ENCODE measurements at regions not wholly inside any gene's neighbourhood (a gene's known extent, or its start where the extent isn't known, plus 50 kb on each side); places are given as distances from the start of the nearest gene placed in this dataset.

GRCh38 chr6:26197636-26197932 is 110.4 kb downstream of the HFE start:
- Histone ChIP-seq H2BK120ac (ENCODE audit: low read depth, low read length, poor library complexity, severe bottlenecking) (no peak overlapping the region), H3K4me1 (ENCODE audit: insufficient read depth, low read length) (no peaks in the 10 kb centered on the region), H4K8ac (replicated peaks; ENCODE audit: insufficient read length, low read depth, low read length) (no peak overlapping the region), H2AK5ac (ENCODE audit: insufficient read length, low read length) (no peak overlapping the region), H3K4me2 (ENCODE audit: insufficient read depth, insufficient read length, low read length) (peak overlapping the region; percentile 64), H3K9me3 (ENCODE audit: control insufficient read depth, low read depth, low read length) (no peaks in the 10 kb centered on the region), H3K23ac (ENCODE audit: insufficient read length, low read depth, low read length) (no peak overlapping the region), H3T11ph (ENCODE audit: low read length) (no peak overlapping the region), H2BK12ac (ENCODE audit: insufficient read length, low read depth, low read length) (no peak overlapping the region), H3K79me2 (ENCODE audit: insufficient read depth, low read length) (no peaks in the 10 kb centered on the region), H2BK15ac (ENCODE audit: low read depth, low read length) (no peak overlapping the region), H3K27me3 (ENCODE audit: insufficient read depth, low read length) (no peaks in the 10 kb centered on the region), H2AFZ (ENCODE audit: low read length) (no peak overlapping the region), H3K56ac (ENCODE audit: insufficient read length, low read depth, low read length) (no peak overlapping the region), H3K79me1 (ENCODE audit: insufficient read depth, low read depth, low read length, poor library complexity, severe bottlenecking) (no peaks in the 10 kb centered on the region), H2BK5ac (ENCODE audit: insufficient read length, low read length) (no peak overlapping the region), H4K91ac (ENCODE audit: insufficient read length, low read depth, low read length) (no peak overlapping the region), H3K18ac (ENCODE audit: insufficient read length, low read depth, low read length) (no peak overlapping the region), H3K9ac (ENCODE audit: extremely low read depth, insufficient read length, low read length) (peak overlapping the region; percentile 99), H2BK20ac (ENCODE audit: low read depth, low read length, poor library complexity, severe bottlenecking) (no peak overlapping the region), H3K4ac (ENCODE audit: low read depth, low read length) (no peak overlapping the region), H4K20me1 (ENCODE audit: control insufficient read depth, insufficient read depth, insufficient read length) (no peaks in the 10 kb centered on the region), H3K27ac (ENCODE audit: insufficient read length, low read depth, low read length) (peak overlapping the region; percentile 90), H4K5ac (ENCODE audit: insufficient read length, low read depth, low read length) (no peak overlapping the region), H3K23me2 (ENCODE audit: insufficient read length, low read depth, low read length, poor library complexity, severe bottlenecking) (peaks cover 4% of the 10 kb centered on the region), H3K14ac (ENCODE audit: insufficient read depth, low read length) (no peak overlapping the region)
- H3K4me3 Mint-ChIP-seq = peak overlapping the region; percentile 95 to 97
- DNase-seq = no peak
- peaks cover 10% of the 10 kb centered on the region; the same call in 1 of the 2 replicates for H3K27me3 Mint-ChIP-seq (ENCODE audit: low read depth)
- H3K9me3 Mint-ChIP-seq = no peaks in the 10 kb centered on the region; a peak in 2 of 5 replicates
- H3K4me1 Mint-ChIP-seq = peaks cover 29% of the 10 kb centered on the region in 2 experiments
- TF ChIP-seq CTCF (conservative IDR thresholded peaks at IDR 0.05) = no peak
- peaks cover 4 to 9% (median 6%) of the 10 kb centered on the region in 3 experiments; a peak in 5 of 7 replicates for H3K36me3 Mint-ChIP-seq (ENCODE audit: insufficient read depth in 1 of 3, low read depth in 3 of 3)
- H3K27ac Mint-ChIP-seq = peak overlapping the region in 2 of 3 experiments; percentile 95 to 99; a peak in 5 of 7 replicates

Measured in H9 (cell line).